NOMO-1 treated with DMSO at 0.1 percent for 48 hours (cell line): ENCODE measurements at regions not wholly inside any gene's neighbourhood (a gene's known extent, or its start where the extent isn't known, plus 50 kb on each side); places are given as distances from the start of the nearest gene placed in this dataset.
"Not testable (repeated sequence)": the region's sequence is repeated elsewhere in the genome, so short reads cannot be mapped to it uniquely, and the experiment has no call there.

Experiments
- DNase-seq: peaks from one replicate; lab custom pipeline; 2025; ENCODE audit not compliant: unreplicated experiment; lab: John Stamatoyannopoulos, UW

- not testable (repeated sequence) for DNase-seq
These were observed 1447.2 kb downstream of the RAPGEF2 start for GRCh38 chr4:160549951-160550519.

DNA sequence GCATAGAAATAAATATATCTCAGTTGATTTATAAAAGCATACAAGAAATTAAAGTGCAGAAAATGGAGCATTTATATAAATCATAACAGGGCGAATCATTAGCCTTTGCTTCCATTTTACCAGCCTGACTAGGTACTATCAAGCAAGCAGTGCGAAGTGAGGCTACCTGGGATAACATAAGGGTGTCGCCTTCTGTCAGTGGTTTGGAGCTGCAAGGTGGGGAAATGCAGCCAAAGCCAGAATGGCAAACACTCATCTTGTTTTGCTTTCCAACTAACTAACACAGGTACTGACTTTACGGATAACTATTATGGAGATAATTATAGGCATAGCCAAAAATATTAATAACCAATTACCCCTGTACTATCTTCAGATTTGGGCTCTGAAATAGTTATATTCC, 1459.8 kb downstream of the RAPGEF2 start:
- DNase-seq: no peak

DNA sequence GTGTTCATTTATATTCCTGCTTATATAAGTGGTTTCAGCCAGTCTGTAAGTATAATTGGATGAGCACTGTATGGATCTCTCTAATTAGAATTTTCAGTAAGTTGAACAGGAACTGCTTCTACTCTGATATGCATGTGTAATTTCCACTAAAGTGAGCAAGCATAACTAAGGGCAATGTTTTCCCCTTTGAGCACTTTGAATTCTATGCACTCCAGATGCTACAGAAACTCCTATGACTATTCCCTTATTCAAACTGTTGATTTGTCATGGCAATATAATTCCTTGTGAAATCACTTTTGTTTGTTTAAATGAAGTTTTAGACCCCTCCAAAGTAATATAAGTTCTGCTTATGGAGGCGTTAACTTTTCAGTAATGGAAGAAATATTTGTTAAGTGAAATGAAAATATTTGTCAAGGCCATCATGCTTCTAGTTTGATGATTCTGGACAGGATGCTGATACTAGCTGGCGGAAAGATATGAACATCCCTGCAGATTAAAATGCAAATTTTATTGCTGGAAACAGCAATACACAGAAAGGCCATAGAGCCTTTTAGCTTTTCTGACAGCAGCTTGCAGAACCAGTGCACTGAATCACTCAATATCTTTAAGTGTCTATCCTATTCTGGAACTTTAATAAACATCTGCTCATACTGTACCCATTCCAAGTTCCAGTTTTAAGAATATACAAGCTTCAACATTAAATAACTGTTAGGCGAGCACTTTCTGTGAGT, 1460.8 kb downstream of the RAPGEF2 start:
- no peak for DNase-seq

GRCh38 chr4:160567634-160568033, 1464.8 kb downstream of the RAPGEF2 start:
- no peak for DNase-seq

DNA sequence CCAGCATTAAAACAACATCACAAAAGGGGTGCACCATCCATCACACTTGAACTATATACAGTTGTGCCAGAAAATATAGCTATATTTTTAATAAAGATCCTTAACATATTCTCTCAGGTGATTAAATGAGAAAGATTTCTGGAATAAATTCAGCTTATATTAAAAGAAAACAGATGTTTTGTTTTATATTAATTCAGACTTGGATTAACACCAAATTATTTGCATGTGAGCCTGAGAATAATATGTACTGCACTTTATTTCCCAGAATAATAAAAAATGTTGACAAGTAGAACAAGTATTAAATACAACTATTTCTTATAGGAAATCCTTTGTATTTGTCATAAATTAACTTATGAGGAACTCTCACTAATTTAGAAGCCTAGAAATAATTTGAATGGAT, 1467.4 kb downstream of the RAPGEF2 start:
- no peak for DNase-seq

- not testable (repeated sequence) for DNase-seq
These were observed 1471.4 kb downstream of the RAPGEF2 start for GRCh38 chr4:160574272-160574671.

- no peak for DNase-seq
These were observed 1477.7 kb downstream of the RAPGEF2 start for GRCh38 chr4:160580581-160580980.

DNA sequence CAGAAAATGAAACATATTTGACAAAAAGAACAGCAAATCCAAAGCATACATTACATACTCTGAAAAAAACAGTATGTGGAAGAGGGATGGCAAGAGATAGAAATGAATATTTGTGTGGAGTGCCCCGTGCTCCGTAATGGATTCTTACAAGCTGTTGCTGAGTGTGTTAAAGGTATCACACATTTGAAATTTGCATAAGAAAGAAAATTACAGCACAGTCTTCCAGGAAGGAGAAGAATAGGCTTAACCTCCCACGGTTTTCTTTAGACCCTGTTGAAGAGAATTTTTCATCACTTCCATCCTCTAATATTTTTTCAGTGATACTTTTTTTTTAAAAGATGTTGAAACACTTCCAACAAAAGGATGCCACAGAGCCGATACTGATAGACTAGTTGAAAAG, 1489.4 kb downstream of the RAPGEF2 start:
- DNase-seq: no peak

DNA sequence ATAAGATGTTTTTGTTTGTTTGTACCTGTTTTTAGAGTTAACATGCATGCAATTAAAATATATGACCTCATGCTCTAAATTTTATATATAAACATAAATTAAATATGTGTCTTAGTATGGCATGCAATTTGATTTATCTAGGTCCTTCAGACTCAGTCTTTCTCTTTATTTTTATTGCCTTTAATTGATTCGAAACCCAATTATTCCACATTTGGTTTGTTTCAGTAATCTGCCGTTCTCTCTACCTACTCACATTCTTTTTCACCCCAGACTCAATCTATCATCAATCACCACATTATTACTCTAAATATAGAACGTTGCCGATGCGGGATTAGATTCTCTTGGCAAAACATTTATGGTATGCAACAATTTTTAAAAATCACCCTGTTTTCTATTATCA, 1492.8 kb downstream of the RAPGEF2 start:
- DNase-seq: no peak

GRCh38 chr4:160604541-160604940, 1501.7 kb downstream of the RAPGEF2 start:
- no peak for DNase-seq

DNA sequence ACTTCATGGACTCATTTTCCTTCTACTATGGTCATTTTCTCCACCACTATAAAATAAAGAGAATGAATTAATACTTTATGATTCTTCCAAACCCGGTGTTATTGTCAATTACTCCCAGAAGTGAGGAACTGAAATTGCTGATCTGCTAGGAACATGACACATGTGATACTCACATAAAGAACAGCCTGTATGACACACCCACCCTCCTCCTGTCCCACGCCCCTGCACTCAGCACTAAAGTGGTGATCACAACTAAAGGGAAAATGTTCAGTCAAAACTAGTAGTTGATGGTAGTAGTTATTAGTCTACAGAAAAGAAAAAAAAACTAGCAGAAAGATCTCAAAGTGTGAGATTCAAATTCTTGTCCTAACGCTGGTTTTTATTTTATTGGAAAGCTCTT, 1508.3 kb downstream of the RAPGEF2 start:
- no peak for DNase-seq

DNA sequence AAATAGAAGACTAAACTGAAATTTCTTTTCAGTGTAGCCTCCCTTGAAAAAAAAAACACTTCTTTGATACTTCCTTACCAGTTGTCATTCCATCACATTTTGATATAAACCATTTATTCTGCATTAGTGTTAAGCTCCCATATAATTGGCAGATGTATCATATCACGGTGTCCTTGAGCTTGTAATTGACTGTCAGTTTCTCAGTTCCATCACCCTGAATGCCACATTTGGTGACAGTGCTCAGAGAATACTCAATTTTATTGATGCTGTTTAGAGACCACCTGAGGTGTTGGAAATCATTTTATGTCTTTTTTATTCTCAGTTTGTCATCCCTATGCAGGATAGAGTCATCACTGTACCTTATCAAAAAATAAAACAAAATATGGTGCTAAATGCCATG, 1528.2 kb downstream of the RAPGEF2 start:
- DNase-seq: no peak

DNA sequence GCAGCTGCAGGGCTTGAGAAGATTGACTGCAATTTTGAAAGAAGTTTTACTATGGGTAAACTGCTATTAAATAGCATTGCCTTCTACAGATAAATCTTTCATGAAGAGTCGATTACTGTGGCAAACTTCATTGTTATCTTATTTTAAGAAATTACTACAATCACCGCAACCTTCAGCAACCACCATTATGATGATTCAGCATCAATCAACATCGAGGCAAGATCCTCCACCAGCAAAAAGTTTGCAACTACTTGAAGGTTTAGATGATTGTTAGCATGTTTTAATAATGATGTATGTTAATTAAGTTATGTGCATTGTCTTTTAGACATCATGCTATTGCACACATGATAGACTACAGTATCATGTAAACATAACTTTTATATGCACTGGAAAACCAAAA, 1511.0 kb downstream of the FSTL5 start:
- no peak for DNase-seq

GRCh38 chr4:160675550-160675949, 1488.2 kb downstream of the FSTL5 start:
- no peak for DNase-seq

DNA sequence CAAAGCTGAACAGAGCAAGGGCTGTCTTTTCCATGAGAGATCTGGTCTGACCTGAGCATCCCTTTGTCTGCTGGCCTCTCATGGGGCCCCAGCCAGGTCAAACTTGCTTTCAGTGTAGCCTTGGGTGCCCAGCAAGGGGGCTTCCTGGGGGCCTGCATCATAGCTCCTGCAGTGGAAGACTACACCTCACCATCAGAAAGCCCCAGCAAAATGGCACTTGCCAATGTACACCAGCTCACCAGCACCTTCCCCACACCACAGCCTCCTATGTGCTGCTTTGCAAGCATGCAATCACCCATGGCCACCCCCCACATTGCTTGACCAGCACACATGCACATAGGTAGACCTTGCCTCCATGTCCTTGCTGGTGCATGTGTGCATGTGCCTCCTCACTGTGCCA, 1478.1 kb downstream of the FSTL5 start:
- no peak for DNase-seq

DNA sequence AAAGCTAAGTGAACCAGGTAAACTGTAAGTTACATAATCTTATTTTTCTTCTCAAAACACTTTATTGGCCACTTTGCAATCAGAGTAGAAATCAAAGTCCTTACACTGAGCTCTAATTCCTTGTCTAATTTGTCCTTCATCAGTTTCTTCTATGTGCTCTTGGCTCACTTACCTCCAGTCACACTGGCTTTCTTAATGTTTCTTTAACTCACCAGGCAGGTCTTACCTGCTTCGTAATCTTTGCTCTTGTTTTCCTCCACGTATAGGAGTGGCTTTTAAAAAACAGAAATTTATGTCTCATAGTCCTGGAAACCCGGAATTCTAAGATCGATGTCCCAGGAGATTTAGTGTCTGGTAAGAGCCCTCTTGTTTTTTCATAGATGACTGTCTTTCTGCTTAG, 1462.1 kb downstream of the FSTL5 start:
- DNase-seq: no peak

DNA sequence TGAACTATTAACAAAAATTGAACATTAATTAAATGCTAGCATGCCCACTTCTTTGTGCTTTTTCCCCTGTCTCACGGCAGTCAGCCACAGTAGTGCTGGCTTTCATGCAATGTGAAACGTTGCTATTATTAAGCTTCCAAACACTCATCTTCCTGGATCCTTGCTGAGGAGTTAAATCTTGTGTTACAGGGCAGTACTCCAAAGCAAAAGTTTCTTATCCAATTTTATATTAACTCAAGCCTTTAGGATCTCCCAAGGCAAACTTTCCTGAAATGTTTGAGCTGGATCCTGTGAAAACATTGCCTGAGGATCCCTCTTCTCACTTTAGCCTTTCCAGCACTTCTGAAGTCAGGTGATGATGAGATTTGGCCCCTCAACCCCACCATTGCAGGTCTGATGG, 1454.8 kb downstream of the FSTL5 start:
- no peak for DNase-seq

DNA sequence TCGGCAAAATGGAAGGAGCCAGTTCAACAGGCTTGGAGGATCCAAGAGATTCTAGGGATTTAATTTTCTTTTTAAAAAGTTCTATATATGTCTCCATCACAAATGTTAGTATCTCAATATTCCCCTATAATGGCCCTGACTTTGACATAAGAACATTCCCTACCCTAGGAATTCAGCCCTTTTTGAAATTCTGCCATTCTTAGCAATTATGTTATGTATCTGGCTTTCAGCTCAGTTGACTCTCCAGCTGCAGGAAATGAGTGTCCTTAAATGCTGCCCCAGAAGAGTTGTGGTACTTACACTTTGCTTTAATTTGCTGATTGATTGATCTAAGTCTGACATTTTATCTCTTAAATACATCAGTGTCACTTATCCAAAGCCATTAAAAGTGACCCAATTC, 1454.3 kb downstream of the FSTL5 start:
- no peak for DNase-seq

DNA sequence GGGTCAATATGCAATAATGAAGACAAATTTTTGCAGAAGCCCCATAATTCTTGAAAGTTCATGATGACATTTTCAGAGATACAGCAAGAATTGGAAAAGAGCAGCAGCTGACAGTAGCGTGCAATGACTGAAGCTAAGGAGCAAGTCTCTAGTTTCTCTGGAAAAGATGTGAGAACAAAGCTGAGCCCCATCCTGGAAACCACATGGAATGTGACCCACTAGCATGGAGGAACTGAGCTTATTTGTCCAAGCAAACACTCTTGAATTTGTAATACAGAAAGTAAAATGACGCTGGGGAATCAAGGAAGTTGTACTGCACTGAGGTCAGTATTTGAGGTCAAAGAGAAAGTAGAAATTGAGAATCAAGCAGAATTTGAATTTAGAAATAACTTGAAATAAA, 1447.2 kb downstream of the FSTL5 start:
- DNase-seq: no peak

- DNase-seq: no peak
These were observed 1446.0 kb downstream of the FSTL5 start for GRCh38 chr4:160717848-160718247.

DNA sequence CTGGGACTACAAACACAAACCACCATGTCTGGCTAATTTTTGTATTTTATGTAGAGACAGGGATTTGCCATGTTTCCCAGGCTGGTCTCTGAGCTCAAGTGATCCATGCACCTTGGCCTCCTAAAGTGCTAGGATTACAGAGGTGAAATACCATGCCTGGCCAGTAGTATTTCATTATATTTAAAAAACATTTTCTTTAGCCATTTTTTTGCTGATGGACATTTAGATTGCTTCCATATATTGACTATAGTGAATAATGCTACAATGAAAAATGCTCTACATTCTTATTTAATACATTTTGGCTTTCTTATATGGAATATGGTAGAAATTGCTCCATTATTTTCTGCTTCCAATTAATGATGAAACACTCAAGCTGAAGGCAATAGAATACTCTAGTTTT, 1439.7 kb downstream of the FSTL5 start:
- DNase-seq: no peak

DNA sequence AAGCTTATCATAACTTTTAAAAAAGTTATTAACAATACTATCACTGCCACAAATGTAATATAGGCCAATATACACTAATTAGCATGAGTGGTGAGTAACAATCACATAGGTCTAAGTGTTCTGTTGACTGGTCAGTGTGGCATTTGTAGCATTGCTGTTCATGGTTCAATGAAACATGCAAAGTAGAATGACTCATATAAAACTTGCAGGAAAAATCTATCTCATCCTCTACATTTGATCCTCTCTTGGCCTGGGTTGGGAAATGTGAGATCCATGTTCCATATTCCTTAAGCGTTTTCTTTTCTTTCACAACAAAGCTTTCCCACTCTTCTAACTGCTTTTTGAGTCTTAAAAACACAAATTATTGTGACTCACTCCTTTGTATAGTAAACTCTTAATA, 1418.7 kb downstream of the FSTL5 start:
- no peak for DNase-seq

GRCh38 chr4:160746585-160746984, 1417.2 kb downstream of the FSTL5 start:
- DNase-seq: not testable (repeated sequence)
